ENCODE measurements at regions not wholly inside any gene's neighbourhood (a gene's known extent, or its start where the extent isn't known, plus 50 kb on each side); places are given as distances from the start of the nearest gene placed in this dataset.

- DNase-seq: no peak
- intact Hi-C loops (cut with DNase I, micrococcal nuclease): no loop called here
- ATAC-seq: no peak
Observed at GRCh38 chr11:82174610-82175009, 559.1 kb downstream of the FAM181B start.

GRCh38 chr11:82146789-82147188, 586.9 kb downstream of the FAM181B start:
- intact Hi-C loops (cut with DNase I, micrococcal nuclease): no loop called here
- ATAC-seq: no peak
- no peak for DNase-seq

GRCh38 chr11:82118946-82119345, 614.7 kb downstream of the FAM181B start:
- ATAC-seq (no peak), DNase-seq (no peak)
- intact Hi-C loops (cut with DNase I, micrococcal nuclease): no loop called here

- DNase-seq (no peak), ATAC-seq (no peak)
- intact Hi-C loops (cut with DNase I, micrococcal nuclease): no loop called here
Observed at GRCh38 chr11:82117362-82117761, 616.3 kb downstream of the FAM181B start.

DNA sequence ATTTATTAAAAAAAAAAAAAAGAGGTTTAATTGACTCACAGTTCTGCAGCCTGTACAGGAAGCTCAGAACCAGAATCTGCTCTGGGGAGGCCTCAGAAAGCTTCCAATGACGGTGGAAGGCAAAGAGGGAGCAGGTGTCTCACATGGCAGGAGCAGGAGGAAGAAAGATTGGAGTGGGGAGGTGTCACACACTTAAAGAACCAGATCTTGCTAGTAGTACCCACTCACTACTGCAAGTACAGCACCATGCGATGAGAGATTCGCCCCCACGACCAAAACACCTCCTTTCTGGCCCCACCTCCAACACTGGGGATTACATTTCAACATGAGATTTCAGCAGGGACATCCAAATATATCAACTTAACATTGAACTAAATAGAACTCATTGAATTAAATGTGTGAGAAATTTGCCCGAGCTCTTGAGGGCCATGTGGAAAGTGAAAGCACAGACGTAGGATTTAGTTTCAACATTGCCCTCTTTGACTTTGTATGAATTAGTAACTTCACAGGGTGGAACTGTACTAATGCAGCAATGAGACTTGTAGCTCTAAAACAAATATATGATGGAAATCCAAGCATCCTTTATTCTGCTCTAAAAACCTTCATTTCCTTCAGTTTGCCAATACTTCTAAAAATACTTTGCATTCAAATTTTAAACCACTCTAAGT, 628.2 kb downstream of the FAM181B start:
- intact Hi-C loops (cut with DNase I, micrococcal nuclease): no loop called here
- ATAC-seq: no peak

DNA sequence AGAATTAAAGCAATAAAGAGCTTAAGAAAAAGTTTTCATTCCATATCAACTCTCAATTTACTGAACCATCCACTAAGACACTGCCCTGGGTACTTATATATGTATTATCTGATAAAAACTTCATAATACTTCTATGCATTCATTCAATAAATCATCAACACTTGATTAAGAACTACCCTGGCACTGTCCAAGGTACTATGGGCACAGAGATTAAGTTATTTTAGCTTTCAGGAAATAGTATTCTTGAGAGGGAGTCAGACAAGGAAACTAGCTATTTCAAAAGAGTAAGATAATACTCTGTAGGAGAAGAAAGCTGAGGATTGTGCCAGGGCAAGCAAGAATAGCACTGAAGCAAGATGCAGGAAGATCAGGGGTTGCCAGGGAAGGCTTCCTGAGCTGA, 640.8 kb downstream of the FAM181B start:
- ATAC-seq (no peak), DNase-seq (no peak)
- intact Hi-C loops (cut with DNase I, micrococcal nuclease): no loop called here

More for the DNA sequence above, 628.2 kb downstream of the FAM181B start:
- no peak for DNase-seq

- intact Hi-C loops (cut with DNase I, micrococcal nuclease): no loop called here
- ATAC-seq: no peak
- DNase-seq: no peak
Observed at GRCh38 chr11:82089426-82089825, 644.2 kb downstream of the FAM181B start.

GRCh38 chr11:82085493-82085892, 648.2 kb downstream of the FAM181B start:
- ATAC-seq: no peak
- intact Hi-C loops (cut with DNase I, micrococcal nuclease): no loop called here
- no peak for DNase-seq

DNA sequence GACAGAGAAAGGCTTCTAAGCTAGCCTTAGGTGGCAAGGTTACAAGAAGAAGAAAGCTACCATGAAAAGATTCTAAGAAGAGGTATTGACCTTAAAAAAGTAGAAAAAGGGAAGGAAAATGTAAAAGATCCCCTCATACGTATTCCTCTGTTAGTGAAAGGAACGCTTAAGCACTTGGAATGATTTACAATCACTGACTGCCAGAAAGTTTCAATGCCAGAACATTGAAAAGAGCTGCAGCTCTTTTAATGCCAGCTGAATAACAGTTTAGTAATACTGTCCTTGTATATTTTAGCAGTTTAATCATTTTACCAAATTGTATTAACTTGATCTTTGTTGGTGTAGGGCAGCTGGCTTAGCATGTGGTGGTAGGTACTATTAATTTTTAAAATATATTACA, 650.7 kb downstream of the FAM181B start:
- ATAC-seq: no peak
- intact Hi-C loops (cut with DNase I, micrococcal nuclease): no loop called here
- no peak for DNase-seq

- DNase-seq (no peak), ATAC-seq (no peak)
- intact Hi-C loops (cut with DNase I, micrococcal nuclease): no loop called here
Observed at GRCh38 chr11:82080160-82080559, 653.5 kb downstream of the FAM181B start.

GRCh38 chr11:82076126-82076525, 657.5 kb downstream of the FAM181B start:
- DNase-seq: no peak
- ATAC-seq: no peak
- intact Hi-C loops (cut with DNase I, micrococcal nuclease): no loop called here

GRCh38 chr11:82059505-82059904, 674.2 kb downstream of the FAM181B start:
- no peak for DNase-seq
- intact Hi-C loops (cut with DNase I, micrococcal nuclease): no loop called here
- ATAC-seq: no peak

DNA sequence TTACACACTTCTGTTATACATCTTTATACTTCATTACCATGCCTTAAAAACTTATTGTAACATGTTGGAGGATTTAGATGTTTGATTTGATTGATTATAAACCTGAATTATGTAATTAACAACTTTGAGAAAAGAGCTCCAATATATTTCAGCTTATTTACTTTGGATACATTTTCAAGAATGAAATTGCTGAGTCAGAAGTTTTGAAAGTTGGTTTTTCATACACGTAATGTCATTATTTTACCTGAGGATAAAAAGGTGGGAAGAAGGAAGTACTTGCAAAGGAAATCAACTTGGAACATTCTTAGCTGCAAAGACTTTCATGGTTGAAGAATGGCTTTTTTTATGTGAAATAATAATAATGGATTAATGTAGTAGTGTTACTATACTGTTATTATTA, 677.2 kb downstream of the FAM181B start:
- DNase-seq (no peak), ATAC-seq (no peak)
- intact Hi-C loops (cut with DNase I, micrococcal nuclease): no loop called here

GRCh38 chr11:82049199-82049598, 684.5 kb downstream of the FAM181B start:
- intact Hi-C loops (cut with DNase I, micrococcal nuclease): no loop called here
- DNase-seq: no peak
- ATAC-seq: no peak

GRCh38 chr11:82047200-82047599, 686.5 kb downstream of the FAM181B start:
- DNase-seq: no peak
- intact Hi-C loops (cut with DNase I, micrococcal nuclease): no loop called here
- no peak for ATAC-seq

DNA sequence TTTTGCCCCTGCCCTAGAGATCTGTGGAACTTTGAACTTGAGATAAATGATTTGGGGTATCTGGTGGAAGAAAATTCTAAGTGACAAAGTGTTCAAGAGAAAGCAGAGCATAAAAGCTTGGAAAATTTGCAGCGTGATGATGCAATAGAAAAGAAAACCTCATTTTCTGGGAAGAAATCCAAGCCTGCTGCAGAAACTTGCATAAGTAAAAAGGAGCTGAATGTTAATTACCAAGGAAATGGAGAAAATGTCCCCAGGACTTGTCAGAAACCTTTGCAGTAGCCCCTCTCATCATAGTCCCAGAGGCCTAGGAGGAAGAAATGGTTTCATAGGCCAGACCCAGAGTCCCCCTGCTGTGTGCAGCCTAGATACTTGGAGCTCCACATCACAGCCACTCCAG, 686.9 kb downstream of the FAM181B start:
- intact Hi-C loops (cut with DNase I, micrococcal nuclease): no loop called here
- no peak for ATAC-seq
- no peak for DNase-seq

DNA sequence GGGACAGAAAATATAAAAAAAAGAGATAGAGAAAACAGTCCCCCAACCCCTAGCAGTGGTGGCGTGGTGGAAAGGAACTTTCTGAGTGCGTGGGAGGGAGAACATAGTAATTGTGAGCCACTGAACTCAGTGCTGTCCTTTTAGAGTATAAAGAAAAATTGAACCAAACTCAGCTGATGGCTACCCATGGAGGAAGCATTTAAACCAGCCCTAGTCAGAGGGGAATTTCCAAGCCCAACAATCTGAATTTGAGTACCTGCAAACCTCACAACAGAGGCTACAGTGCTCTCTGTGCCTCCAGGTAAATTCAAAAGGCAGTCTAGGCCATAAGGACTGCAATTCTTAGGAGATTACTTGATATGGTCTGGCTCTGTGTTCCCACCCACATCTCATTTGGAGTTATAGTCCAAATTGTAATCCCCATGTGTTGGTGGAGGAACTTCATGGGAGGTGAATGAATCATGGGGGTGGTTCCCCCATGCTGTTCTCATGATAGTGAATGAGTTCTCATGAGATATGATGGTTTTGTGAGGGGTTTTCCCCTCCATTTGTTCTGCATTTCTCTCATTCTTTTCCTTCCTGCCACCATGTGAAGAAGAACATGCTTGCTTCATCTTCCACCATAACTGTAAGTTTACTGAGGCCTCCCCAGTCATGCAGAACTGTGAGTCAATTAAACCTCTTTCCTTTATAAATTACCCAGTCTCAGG, 687.8 kb downstream of the FAM181B start:
- intact Hi-C loops (cut with DNase I, micrococcal nuclease): no loop called here
- DNase-seq: no peak
- no peak for ATAC-seq

- ATAC-seq: no peak
- DNase-seq: no peak
- intact Hi-C loops (cut with DNase I, micrococcal nuclease): no loop called here
Observed at GRCh38 chr11:82043316-82043715, 690.3 kb downstream of the FAM181B start.

DNA sequence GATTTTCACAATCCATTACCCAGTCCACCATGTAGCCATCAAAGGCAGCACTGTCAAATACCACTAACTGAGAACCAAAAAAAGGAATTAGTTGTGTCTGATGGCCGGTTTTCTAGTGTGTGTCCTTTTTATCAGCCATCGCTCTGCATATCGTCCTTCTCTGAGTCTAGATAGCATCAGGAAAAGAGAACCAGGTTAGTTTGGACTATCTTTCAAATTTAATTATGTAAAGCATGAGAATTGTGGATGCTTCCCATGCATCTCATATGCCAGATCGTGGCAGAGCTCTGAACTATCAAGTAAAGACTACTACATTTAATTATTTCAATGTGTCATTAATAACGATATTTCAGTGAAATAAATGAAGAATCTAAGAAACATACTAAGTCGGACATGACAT, 691.9 kb downstream of the FAM181B start:
- ATAC-seq: no peak

DNA sequence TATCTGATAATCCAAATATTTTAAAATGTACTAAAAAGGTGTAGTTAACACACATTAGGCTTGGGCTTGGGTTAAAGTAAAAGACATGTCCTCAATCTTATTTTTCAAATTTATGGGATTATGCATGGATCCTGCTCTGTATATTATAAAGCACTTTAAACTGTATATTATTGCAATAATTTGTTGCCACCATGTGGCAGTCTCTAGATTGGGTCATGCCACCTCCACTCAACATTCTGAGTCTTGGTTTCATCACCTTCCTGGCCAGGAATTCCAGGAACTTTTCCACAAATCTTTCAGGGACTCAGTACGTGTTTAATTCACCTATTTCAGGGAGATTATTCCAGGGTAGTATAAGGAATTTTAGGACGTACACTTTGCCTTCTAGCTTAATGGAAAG, 695.5 kb downstream of the FAM181B start:
- DNase-seq (no peak), ATAC-seq (no peak)
- intact Hi-C loops (cut with DNase I, micrococcal nuclease): no loop called here

More for the DNA sequence above, 691.9 kb downstream of the FAM181B start:
- intact Hi-C loops (cut with DNase I, micrococcal nuclease): no loop called here
- DNase-seq: no peak

- ATAC-seq (no peak), DNase-seq (no peak)
- intact Hi-C loops (cut with DNase I, micrococcal nuclease): no loop called here
Observed at GRCh38 chr11:82034527-82034926, 699.1 kb downstream of the FAM181B start.
